GM20431 (cell line): ENCODE measurements at regions not wholly inside any gene's neighbourhood (a gene's known extent, or its start where the extent isn't known, plus 50 kb on each side); places are given as distances from the start of the nearest gene placed in this dataset.

Experiments used
- in situ Hi-C: fragments of 300-500 bp; cut with MseI, MboI; formaldehyde crosslinking; loops from one replicate; pipeline ENCODE4 v1.15.0; 2020; ENCODE audit warnings: low sequenced_read_pairs; ENCODE audit not compliant: unreplicated experiment

DNA sequence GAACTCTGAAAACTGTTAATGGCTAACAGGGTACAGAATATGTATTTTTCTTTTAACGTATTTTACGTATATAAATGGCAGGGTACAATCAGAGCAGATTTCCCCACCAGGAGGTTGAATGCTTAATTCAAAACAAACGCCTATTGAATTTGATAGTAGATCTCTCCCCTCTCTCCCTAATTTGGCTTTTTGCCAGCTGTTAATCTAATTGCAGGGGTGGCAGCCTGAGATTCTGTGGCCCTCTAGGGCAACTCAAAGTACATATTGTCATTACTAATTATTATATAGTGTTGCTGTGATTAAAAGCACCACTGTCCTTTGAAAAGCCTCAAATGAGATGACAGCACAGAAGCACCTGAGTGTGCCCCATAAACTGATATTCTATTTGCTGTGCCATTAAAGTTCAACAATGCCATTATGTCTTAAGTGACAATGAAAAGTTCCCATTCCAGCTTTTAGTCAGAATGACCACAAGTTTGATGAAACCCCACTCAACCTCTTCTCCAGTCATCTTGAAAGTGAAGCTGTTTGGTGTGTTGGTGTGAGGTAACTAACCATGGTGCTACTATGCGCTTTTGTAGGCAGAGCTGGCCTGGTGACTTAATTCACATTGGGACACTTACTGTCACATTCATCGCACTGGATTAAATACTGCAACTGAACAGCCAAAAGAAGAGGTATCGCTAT, 351.4 kb downstream of the KCNRG start:
- in situ Hi-C loops = no loop called here

DNA sequence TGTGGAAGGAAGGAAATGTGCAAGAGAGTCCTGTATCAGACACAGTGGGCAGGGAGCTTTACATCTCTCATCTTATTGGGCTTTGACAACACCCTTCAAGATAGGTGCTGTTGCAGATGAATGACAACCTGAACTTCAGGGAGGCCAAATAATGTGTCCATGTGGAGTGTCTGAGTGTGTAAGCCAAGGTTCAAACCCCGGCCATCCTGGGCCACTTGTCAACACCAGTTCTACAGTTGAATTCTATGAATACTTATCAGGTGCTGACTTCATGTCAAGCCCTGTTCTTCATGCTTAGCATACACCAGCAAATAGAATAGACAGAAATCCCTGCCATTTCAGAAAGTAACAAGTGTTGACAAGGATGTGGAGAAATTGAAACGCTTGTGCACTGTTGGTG, 354.4 kb downstream of the KCNRG start:
- in situ Hi-C loops = no loop called here

DNA sequence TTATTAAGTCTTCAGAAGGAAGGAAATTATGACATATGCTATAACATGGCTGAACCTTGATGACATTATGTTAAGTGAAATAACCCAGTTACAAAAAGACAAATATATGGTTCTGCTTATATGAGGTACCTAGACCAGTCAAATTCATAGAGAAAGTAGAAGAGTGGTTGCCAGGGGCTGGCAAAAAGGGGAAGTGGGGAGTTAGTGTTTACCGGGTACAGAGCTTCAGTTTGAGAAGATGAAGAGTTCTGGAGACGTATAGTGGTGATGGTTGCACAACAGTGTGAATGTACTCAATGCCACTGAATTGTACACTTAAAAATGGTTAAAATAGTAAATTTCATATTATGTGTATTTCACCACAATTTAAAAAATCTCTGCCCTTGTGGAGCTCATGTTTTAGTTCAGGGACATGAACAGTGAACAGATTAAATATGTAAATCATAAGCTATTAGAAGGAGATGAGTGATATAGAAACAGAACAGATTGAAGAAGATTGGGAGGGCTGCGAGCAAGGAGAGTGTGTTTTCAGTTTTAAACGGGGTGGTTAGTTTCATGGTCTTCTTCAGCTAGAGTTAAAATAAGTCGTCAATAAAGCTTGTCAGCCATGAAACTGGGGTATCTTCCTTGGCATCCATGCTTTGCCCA, 355.2 kb downstream of the KCNRG start:
- in situ Hi-C loops = no loop called here

DNA sequence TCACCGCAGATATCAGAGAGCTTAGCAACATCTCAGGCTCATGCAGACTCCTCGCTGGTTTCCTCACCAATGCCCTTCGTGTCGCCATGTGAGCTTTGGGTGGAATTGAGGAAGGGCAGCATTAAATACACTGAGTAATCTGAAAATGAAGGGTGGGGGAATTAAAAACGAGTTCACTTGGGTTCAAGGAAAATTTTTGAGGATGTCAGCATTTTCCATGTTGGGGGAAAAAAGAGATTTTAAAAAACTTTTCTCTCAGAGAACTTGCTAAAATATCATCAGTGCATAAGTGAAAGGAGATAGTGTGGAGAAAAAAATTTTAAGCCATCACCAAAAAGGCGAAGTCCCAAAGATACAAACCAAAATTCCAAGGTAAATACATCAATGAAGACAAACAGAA, 359.3 kb downstream of the KCNRG start:
- in situ Hi-C loops = no loop called here

DNA sequence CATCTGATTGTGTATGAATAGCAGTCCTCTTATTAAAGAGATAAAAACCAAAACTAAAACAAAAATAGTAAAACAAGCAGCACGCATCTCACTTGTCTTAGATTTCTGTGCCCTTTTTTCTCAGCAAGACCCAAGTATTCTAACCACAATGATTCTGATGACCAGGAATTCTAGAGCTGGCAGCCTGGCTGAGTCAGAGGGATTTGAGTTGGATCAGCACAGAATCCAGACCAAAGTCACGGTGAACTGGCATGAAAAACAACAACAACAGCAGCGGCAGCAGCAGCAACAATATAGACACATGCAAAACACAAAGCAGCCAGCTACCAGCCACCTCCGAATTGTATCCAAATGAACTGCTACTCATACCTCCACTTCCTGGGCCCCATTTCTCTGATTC, 360.5 kb downstream of the KCNRG start:
- in situ Hi-C loops = no loop called here

DNA sequence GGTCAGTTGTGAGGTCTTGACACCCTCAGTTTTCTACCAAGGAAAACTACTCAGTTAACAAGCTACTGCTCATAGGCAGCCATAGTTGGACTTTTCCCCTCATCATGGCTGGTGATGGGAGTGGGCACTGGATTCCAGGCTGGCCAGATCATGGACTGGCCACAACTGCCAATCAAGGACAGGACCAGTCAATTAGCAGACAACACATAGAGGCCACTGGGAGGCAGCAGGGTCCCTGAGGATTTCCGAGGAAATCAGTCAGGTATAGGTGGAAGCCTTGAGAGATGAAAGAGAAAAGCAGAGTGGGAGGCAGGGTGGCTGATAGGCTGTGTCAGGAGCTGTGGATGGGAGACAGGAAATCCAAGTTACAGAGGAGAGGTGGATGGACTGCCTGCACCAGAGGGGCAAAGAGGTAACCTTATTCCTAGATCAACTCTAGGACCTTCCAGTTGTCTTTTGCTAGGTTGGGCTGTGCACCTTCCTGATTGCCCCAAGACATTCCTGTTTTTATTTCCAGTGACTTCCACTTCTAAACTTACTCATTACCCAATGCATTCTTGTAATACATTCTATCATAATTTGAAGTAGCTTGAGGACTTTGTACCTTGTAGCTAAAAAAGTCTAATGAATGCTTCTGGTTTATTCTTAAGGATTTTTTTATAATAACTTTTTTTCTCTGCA, 361.8 kb downstream of the KCNRG start:
- in situ Hi-C loops = no loop called here

DNA sequence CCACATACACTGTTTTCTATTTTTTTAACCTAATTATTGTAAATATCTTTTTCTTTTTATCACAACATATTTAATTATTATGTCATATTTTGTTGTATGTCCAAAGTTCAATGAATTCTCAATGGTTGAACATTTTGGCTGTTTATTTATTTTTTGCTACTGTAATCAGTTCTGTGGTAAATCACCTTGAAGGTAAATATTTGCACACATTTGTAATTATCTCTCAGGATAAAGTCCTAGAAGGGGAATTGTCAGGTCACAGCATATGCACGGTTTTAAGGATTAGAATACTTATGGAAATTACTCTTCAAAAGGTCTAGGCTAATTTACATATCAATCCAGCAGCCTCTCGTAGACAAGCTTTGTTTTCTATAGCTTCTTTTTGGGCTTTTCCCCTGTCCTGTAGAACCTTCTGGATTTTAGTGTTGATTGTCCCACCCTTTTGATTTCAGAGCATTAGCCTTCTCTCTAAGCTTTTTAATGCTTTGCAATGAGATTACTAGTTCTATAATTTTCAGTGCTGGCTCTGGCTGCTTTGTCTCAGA, 362.6 kb downstream of the KCNRG start:
- in situ Hi-C loops = no loop called here

DNA sequence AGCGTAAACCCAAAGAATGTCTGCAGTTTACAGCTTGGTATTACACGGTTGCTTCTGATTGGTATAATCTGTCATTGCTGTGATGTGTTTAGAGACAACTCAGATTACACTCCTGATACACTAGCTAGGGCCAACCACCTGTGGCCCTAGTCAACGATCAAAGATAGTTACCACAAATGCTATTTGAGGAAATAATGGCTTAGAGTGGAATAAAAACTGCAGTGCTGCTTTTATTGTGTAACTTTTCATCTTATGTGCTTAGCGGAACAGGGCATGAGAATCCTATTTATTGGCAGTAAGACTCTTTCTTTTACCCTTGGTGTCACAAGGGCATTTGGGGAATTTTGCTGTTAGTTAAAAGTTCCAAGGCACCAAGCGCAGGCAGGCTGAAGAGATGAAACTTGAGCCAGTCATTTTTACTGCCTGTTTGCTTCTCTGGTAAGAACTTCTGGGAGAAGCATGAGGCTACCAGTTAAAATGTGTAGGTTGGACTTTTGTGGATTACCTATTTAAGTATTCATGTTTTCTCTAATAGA, 363.3 kb downstream of the KCNRG start:
- in situ Hi-C loops = no loop called here

DNA sequence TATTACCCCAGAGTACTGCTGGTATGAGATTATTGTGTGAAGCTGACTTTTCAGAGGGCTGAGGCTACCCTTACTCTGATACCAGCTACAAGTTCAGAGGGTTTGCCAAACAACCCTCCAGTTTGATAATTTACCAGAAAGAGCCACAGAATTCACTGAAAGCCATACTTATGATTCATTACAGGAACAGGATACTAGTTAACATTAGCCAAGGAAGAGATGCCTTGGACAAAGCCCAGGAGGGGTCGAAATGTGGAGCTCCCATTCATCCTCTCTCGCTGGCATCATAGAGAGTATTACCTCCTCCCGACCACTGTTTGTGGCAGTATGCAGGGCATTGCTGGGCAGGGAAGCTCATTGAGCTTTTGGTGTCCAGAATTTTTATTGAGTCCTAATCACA, 364.3 kb downstream of the KCNRG start:
- in situ Hi-C loops = no loop called here

DNA sequence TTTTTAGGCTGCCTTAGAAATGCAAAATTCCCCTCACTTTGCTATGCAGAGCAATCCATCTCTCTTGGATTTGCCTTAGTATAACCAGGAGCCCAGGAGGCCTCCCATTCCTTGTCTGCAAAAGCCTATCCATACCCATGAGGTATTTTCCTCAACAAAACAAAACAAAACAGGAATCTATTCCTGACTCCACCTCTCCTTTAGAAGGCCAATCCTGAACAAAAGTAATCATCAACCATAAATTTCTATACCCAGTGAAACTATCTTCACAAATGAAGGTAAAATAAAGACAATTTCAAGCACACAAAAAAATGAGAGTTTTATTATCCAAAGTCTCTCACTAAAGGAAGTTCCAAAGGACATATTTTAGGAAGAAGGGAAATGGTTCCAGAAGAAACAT, 365.7 kb downstream of the KCNRG start:
- in situ Hi-C loops = no loop called here

DNA sequence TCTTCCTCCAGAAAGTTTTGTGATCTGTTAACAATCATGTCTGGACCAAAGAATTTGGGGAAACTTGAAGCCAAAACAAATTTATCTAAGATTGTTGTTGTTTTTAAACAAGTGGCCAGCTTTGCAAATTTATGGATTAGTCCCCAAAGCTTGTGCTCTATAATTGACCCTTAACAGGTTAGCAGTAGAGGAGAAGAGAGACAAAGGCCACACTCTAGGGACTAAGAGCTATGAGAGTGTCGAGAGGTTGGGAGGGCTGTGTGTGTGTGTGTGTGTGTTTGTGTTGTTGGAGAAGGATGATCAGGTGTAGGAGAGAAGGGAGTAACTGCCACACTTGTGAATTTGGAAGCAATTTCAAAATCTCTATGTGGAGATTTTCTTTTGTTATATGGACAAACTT, 367.3 kb downstream of the KCNRG start:
- in situ Hi-C loops = no loop called here

DNA sequence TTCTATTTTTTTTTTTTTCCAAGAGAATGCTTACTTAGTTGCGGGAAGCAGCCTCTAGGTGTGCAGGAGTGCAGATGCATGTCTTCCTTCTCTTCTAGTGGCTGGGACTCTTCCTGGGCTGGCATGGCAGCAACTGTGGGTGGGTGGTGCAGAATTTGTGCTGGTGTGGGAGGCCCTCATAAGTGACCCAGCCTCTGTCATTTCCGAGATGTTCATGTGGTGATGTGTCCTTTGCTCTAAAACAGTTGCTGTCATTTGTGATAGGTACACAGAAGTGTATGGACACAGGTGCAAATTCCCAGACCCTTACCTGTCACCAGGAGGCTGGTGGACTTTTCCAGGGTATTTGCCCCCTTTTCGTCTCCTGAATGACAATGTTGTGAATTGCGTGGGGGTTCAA, 367.7 kb downstream of the KCNRG start:
- in situ Hi-C loops = no loop called here

DNA sequence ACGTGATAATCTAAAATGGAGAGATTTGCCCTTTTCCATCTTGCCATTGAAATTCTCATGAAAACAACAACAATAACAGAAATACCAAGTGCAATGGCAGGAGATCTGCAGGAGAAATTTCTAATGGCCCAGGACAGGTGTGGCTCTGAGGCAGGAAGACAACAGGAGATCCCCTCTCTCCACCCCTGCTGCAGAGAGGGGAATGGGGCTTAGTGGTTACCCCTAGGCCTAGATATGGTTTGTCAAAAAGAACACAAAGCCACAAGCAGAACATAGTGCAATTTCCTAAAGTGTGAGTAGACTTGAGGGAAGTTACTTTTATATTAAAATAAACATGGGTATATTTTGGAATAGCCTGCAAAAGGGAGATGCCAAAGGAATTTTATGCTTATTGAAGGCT, 369.5 kb downstream of the KCNRG start:
- in situ Hi-C loops = no loop called here

DNA sequence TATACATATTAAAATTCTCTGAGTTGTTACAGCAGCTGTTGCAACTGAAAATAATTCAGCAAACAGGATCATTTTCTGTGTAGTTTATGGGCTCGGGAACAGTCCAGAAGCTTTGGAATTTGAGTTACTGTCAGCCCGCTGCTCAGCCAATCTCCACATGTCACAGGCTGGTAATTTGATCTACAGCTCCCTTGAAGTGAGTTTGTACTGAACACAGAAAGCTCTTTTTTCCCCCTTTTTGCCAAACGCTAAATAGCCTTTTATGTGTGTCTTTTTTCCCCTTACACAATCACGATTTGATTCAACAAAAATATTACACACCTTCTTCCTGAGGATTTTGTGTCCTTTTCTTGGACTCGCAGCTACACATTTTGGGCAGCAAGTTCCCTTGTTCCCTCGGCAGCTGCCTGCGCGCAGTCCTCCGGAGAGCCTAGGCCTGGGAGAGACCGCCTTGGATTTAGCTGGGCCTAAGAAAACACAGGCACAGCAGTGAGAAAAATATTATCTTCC, 371.4 kb downstream of the KCNRG start:
- in situ Hi-C loops = no loop called here

DNA sequence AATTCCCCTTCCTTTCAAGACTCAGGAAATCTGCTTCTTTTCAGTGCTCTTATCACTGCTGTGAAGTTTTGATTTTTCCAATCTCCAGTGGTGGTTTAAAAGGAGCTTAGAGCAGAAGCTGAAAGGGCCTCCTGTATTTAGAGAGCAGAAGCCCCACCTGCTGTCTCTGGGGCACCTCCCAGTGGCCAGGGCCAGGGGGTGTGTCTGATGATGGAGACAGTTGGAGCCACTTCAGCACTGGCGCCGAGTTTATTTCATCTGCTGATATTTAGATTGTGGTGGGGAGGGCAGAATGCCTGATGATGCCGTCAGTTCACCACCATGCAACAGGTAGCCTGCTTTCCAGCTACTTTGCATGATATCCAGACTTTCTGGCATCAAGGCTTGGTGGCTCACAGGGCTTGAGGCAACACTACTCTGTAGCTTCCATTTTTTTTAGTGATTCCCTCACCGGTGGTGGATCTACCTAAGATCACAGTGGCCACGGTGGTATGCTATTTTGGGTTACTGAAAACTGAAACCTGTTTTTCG, 371.9 kb downstream of the KCNRG start:
- in situ Hi-C loops = no loop called here

DNA sequence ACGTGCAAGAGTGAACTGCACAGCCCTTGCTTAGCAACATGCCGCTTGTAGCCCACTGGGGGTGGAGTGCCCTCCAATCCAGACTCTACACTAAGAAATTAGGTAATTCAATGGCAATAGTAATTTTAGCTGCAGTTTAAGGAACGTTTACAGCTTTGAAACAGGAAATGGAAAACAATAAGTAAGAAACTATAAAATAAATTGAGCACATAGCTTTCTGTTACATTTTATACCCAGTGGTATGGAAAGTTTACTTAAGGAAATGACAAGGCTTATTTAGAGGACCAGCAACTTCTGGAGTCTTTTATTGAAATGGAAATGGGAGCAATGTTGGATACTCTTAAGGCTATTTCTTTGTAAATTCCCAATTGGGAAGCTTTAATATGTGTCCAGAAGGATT, 373.2 kb downstream of the KCNRG start:
- in situ Hi-C loops = no loop called here

DNA sequence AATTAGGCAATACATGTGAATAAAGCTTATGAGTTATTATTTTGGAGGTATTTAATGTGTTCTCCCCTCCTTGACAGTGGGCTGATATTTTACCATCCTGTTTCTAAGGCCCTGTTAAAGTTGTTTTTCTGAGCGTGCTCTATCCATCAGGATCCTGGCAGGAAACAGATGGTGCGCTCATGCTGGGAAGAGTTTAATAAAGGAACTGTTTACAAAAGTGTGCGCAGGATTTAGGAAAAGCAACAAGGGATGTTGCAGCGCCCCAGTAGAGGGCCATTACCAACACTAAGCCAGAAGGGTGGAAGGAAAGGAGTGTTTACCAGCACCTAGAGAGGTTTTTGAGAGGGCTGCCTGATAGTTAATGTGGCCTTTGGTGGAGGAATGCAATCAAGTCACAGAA, 374.5 kb downstream of the KCNRG start:
- in situ Hi-C loops = no loop called here

DNA sequence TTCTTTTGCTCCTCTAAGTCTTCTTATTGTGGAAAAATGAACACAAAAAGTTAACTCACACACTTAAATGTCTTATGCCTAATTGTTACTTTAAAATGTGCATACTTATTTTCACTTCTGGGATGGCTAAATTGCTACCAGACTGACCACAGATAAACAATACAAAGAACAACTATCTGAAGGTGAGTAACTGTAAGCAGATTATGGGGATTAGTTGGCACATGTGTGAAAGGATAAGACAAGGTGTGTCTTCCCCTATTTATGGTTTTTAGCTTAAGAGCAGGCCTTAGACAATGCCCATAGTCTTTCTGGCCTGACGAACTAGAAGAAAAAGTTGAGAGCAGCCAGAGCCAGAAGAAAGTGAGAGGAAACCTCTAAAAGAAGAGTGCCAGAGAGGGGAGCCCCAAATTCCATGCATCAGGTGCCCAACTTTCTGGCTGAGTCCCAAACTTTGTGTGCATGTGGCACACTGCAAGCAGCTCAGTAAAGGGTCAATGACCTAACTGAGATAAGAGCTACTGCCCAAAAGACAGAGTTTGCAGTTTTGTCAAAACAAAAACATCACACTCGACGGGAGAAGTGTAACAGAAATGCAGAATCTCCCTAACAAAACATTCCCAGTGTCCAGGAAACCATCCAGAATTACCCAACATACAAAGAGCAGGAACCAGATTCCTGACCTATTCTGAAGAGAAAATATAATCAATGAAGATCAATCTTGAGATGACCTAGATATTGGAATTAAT, 375.4 kb downstream of the KCNRG start:
- in situ Hi-C loops = no loop called here

DNA sequence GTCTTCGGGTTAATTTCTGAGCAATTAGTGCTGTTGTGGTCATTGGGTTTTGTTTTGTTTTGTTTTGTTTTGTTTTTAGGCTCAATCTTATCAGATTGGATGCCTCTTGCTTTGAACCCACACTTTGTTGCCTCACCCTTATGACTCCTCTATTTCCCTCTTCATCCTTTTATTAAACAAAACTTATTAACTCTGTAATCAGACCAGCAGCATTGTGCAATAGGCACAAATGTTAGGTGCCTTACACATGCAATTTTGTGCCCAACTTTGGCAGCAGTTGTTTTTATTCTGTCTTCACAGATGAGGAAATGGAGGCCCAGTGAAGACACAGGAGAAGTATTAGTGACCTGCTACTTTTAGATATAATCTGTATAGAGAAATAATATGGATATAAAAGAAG, 377.7 kb downstream of the KCNRG start:
- in situ Hi-C loops = no loop called here

DNA sequence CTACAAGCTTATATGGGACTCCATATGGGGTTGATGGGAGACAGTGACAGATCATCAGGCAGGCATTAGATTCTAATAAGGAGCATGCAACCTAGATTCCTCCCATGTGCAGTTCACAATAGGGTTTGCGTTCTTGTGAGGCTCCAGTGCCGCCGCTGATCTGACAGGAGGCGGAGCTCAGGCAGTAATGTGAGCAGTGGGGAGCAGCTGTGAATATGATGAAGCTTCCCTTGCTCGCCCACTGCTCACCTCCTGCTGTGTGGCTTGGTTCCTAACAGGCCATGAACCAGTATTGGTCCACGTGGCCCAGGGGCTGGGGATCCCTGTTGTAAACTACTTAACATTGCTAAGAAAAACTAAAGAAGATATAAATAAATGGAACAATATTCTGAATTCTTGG, 378.4 kb downstream of the KCNRG start:
- in situ Hi-C loops = no loop called here
